ENCODE measurements at regions not wholly inside any gene's neighbourhood (a gene's known extent, or its start where the extent isn't known, plus 50 kb on each side); places are given as distances from the start of the nearest gene placed in this dataset.

- no peak for DNase-seq (ENCODE audit: low read depth in 1 of 2, low spot score in 1 of 2)
Measured at GRCh38 chr20:20831794-20832193, 119.3 kb upstream of the RALGAPA2 start.

- no peak for DNase-seq (ENCODE audit: low read depth in 1 of 2, low spot score in 1 of 2)
Measured at GRCh38 chr20:20829681-20830080, 117.2 kb upstream of the RALGAPA2 start.

DNA sequence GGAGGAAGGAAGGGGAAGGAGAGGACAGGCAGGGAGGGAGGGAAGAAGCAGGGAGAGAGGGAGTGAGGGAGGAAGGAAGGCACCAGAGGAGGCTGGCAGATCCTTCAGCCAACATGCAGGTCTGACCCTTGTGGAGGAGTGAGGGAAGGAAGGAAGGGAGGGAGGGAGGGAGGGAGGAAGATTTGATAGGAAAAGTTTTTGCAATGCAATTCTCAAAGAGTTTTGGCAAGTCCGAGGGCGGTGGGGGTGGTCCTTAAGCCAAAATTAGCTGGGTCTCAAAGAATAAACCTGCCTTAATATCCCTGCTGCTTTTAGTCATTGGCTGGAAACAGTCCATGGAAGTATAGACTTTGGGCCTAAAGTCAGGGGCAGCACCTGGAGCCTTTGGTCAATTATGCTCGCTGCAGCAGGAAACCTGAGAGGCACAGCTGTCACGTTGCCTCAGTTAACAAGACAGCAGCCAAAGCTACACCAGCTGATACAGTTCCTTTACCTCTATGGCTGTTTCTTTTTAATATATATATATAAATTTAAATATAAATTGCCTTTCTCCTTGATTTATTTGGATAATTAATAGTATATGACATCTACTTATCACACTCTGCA lies 115.7 kb upstream of the RALGAPA2 start:
- DNase-seq (ENCODE audit: low read depth in 1 of 2, low spot score in 1 of 2) = no peak

DNA sequence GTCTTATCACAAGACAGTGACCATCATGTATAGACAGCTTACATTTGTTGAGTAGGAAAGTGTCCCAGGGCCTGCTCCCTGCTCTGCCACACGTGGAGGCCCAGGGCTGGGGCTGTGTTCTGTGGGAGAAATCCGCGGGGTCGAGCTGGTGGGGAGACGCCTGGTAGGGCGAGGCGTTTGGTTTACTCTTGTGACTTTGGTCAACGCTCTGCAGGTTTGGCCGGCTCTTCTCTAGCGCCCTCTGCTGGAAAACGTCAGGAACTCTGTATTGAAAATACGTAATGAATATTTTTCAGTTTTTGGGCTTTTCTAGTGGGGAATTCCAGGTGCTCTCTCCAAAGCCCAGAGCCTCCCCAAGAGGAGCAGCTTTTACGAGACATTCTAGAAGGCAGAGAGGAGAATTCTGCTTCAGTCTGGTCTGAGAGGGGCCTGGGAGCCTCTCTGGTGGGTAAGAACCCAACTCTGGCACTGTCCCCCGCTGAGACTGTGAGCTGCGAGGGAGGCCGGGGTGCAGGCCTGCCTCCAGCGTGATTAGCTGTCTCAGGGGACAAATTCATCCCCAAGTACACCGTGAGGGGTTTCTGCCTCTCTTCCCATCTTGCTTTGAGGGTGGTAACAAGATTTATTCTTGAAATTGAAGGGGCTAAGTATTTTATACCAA lies 112.6 kb upstream of the RALGAPA2 start:
- peak in 1 of 2 donors; percentile 7 for DNase-seq (ENCODE audit: low read depth in 1 of 2, low spot score in 1 of 2)

GRCh38 chr20:20823476-20823881 lies 111.0 kb upstream of the RALGAPA2 start:
- DNase-seq (ENCODE audit: low read depth in 1 of 2, low spot score in 1 of 2) = no peak

DNA sequence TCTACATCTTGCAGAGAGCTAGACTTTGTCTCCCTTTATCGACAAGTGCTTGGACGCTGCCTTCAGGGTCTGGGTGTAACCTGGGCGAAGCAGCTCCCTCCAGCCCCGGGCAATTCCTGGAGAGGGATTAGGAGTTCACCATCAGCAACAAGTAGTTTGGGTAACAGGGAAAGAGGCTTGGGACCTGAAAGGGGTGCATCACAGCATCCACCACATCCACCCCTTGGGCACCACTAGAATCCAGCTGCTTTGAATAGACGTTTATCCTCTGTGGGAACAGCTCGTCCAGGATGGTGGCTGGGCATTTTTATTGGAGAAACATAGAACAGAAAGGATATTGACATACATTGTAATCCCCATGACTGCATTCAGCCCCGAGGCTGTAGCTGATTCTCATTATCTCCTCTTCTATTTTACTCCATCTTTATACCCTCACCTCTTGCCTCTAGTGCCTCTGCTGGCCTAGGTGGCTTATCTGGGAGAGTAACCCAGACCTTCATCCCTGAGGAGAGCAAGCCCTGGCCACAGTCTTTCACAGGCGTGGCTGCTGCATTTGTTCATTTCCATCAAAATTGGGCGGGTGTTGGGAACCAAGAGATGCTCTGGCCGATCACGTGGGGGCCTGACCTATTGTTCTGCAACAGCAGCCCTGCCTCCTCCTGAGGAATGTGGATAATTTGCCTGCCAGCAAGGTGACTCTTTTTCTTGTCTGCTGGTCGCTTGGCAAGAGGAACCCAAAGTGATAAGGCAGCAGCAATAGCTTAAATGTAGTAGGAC lies 109.2 kb upstream of the RALGAPA2 start:
- no peak for DNase-seq (ENCODE audit: low read depth in 1 of 2, low spot score in 1 of 2)

GRCh38 chr20:20820785-20821483 lies 108.5 kb upstream of the RALGAPA2 start:
- no peak for DNase-seq (ENCODE audit: low read depth in 1 of 2, low spot score in 1 of 2)

DNA sequence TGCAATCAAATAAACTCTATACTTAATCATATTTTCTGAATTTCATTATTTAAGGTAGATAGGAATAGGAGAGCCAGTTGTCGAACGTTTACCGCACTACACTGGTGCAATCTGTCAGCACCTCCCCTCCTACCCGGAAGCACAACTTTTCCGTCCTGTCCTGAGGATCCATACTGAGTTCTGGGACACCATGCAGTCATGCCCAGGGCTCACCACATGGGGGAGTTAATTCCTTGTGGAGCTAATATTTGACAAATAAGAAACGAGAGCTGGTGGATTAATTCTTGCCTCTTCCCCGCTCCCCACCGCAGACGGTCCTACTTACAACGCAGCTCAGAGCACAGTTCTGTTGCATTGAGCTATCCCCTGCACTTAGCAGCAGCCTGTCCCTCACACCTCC lies 107.7 kb upstream of the RALGAPA2 start:
- no peak for DNase-seq (ENCODE audit: low read depth in 1 of 2, low spot score in 1 of 2)

DNA sequence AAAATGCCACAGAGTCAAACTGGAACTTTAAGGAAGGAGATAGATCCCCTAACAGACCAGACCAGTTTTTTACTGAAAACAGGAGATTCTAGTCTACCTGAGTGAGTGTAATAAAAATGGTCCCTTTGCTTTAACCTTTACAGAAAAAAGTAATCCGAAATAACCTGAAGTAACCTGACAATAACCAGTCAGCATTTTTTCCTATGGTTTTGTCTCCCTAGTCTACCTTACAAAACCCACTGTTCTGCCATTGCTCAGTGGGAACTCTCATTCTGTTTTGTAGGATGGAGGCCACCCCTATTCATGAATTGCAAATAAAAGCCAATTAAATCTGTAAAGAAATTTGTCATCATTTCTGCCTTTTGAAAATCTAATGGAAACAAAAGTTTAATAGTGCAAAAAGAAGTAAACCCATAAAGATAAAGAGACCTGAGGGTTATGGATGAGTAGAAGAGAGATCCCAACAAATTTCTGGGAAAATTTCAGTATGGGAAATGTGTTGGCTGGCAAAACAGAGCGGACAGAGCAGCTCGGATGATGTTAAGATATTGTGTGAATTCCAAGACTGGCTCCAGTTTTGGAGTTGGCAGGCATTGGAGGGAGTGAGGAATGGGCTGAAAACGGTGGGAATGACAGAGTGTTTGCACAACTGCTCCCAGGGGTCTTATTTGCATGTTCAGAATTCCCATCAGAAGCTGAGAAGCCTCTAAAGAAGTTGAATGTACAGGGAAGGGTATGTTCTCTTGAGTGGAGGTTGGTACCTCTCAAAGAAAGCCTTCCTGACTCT lies 104.7 kb upstream of the RALGAPA2 start:
- no peak for DNase-seq (ENCODE audit: low read depth in 1 of 2, low spot score in 1 of 2)

- no peak for DNase-seq (ENCODE audit: low read depth in 1 of 2, low spot score in 1 of 2)
Measured at GRCh38 chr20:20815711-20816455, 103.4 kb upstream of the RALGAPA2 start.

- DNase-seq (ENCODE audit: low read depth in 1 of 2, low spot score in 1 of 2) = no peak
Measured at GRCh38 chr20:20814685-20815084, 102.2 kb upstream of the RALGAPA2 start.

- DNase-seq (ENCODE audit: low read depth in 1 of 2, low spot score in 1 of 2) = no peak
Measured at GRCh38 chr20:20812136-20812535, 99.7 kb upstream of the RALGAPA2 start.

DNA sequence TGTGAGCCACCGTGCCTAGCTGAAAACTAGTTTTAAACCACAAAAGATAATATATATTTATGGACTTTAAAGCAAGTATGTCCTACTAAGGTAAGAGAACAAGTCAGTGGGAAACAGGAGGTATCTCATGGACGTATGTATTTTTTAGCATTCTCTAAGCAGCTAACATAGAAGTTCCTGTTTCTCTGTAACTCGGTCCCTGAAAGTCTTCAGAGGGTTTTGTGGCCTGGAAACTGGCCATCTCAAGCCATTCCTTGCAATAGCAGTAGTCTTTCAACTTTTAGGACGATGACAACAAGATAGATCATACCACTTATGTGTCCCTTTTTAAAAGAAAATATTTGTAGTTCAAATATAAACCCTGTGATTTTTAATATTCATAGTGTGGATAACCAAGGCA lies 95.6 kb upstream of the RALGAPA2 start:
- no peak for DNase-seq (ENCODE audit: low read depth in 1 of 2, low spot score in 1 of 2)

DNA sequence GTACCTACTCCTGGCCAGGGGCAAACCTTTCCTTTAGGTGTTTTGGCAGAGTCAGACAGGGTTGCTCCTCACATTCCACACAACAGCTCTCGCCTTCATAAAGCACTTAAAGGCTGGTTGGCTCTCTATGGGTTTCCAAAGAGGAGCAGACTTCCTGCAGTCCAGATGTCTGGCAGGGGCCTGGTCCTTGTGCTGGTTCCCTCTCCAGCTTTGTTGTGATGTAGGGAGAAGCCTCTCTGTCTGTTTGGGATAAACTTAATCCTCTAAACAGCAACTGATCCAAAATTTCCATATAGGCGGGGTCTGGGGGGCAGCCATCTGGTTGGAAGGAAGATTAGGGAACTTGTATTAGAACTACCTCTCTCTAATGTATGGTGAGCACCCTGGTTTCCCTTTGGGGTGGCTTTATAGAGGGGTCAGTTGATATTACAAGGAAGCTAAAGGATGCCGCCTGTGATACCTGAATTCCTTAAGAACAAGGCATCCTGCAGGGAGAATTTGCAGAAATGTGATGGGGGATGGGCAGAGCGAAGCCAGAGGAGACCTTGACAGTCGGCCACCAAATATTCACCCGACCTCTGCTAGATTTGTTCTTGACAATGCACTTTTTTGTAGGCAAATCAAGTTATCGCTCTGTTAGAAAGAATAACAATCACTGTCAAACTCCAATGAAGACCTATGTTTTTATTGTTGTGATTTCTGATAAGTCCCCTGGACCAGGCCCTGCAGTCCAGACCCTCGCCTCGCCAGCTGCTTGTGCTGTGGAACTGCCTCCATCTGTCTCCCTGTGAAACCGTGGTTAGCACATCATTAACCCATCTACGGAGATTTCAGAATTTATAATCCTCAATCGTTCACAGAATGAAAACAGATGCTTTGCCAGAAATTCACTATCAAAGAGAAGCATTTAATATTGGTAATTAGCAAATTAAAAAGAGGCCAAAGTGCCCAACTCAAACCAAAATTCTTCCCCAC lies 94.0 kb upstream of the RALGAPA2 start:
- DNase-seq (ENCODE audit: low read depth in 1 of 2, low spot score in 1 of 2) = no peak

- DNase-seq (ENCODE audit: low read depth in 1 of 2, low spot score in 1 of 2) = no peak
Measured at GRCh38 chr20:20803011-20803410, 90.6 kb upstream of the RALGAPA2 start.

DNA sequence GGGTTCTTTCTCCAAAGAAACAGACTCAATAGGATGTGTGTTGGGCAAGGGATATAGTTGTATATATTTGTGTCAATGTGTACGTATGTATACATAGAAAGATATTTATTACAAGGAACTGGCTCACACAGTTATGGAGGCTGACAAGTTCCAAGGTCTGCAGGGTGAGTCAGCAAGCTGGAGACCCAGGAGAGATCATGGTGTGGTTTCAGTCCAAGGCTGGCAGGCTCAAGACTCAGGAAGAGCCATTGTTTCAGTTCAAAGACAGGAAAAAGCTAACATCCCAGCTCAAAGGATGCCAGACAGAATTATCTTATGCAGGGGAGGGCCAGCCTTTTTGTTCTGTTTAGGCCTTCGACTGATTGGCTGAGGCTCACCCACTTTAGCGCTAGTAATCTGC lies 89.9 kb upstream of the RALGAPA2 start:
- no peak for DNase-seq (ENCODE audit: low read depth in 1 of 2, low spot score in 1 of 2)

- DNase-seq (ENCODE audit: low read depth in 1 of 2, low spot score in 1 of 2) = no peak
Measured at GRCh38 chr20:20799716-20800312, 87.4 kb upstream of the RALGAPA2 start.

DNA sequence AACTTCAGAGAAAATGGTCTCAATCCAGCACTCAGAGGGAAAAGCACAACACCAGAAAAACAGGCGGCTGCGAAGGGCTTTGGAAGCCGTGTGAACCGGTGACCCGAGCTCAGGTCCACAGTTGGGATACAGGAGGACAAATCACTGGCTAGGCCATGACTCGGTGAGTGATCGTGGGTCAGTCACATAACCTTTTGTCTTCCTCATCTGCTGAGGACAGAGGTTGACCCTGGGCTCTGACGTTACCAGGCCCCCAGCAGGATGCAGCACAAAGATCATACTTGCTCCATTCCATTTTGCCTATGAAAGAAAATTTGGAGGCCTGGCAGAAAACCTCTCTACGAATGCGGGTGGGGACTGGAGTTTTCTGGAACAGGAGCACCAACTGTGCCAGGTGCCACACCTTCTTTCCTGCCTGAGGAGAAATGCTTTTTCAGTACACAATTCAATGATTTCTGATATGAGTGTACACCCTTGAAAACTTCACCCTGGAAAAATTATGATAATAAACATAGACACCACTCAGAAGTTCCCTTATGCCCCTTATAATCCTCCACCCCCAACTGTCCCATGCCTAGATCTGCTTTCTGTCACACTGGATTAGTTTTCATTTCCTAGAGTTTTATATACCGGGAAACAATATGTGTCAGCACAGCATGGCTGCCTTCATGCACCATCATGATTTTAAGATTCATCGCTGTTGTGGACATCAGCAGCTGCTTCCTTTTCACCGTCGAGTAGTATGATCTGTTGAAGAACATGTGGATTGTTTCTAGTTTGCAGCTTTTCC lies 85.3 kb upstream of the RALGAPA2 start:
- no peak for DNase-seq (ENCODE audit: low read depth in 1 of 2, low spot score in 1 of 2)
